ENCODE measurements at regions not wholly inside any gene's neighbourhood (a gene's known extent, or its start where the extent isn't known, plus 50 kb on each side); places are given as distances from the start of the nearest gene placed in this dataset.

- TF ChIP-seq PREB (CRISPR knock-in tag; IDR thresholded peaks at IDR 0.05; ENCODE audit: borderline replicate concordance) (no peak), NR2C2 (CRISPR knock-in tag; IDR thresholded peaks at IDR 0.05) (no peak), E2F4 (CRISPR knock-in tag; IDR thresholded peaks at IDR 0.05; ENCODE audit: borderline replicate concordance, low read depth) (no peak), USF2 (CRISPR knock-in tag; IDR thresholded peaks at IDR 0.05) (no peak), ZNF219 (CRISPR knock-in tag; IDR thresholded peaks at IDR 0.05; ENCODE audit: borderline replicate concordance) (no peak), ZMAT4 (CRISPR knock-in tag; IDR thresholded peaks at IDR 0.05) (no peak), HMGA2 (CRISPR knock-in tag; IDR thresholded peaks at IDR 0.05) (no peak), SP1 (CRISPR knock-in tag; conservative IDR thresholded peaks at IDR 0.05) (no peak), FOXK1 (CRISPR knock-in tag; IDR thresholded peaks at IDR 0.05) (no peak)
Observed at GRCh38 chr20:21947406-21947805, 241.9 kb downstream of the PAX1 start (continued).

GRCh38 chr20:21944227-21944626, 238.8 kb downstream of the PAX1 start:
- ATAC-seq, result no peak
- H3K4me3 Mint-ChIP-seq, result no peak overlapping the region
- TF ChIP-seq ZSCAN18 (CRISPR knock-in tag; IDR thresholded peaks at IDR 0.05) (no peak), ZNF425 (CRISPR knock-in tag; conservative IDR thresholded peaks at IDR 0.05) (no peak), CTCF (IDR thresholded peaks at IDR 0.05) (no peak), RORB (CRISPR knock-in tag; IDR thresholded peaks at IDR 0.05) (no peak), ZNF121 (CRISPR knock-in tag; IDR thresholded peaks at IDR 0.05) (no peak), RELA (CRISPR knock-in tag; IDR thresholded peaks at IDR 0.05; ENCODE audit: borderline replicate concordance) (no peak), ATF6 (CRISPR knock-in tag; IDR thresholded peaks at IDR 0.05) (no peak), MXD4 (CRISPR knock-in tag; IDR thresholded peaks at IDR 0.05; ENCODE audit: borderline replicate concordance) (no peak), CREM (CRISPR knock-in tag; IDR thresholded peaks at IDR 0.05) (no peak), JAZF1 (CRISPR knock-in tag; IDR thresholded peaks at IDR 0.05) (no peak), GABPB1 (CRISPR knock-in tag; IDR thresholded peaks at IDR 0.05) (no peak), ELF4 (CRISPR knock-in tag; IDR thresholded peaks at IDR 0.05; ENCODE audit: low read depth) (no peak), ATF3 (CRISPR knock-in tag; conservative IDR thresholded peaks at IDR 0.05) (no peak), ZNF512 (CRISPR knock-in tag; IDR thresholded peaks at IDR 0.05; ENCODE audit: borderline replicate concordance) (no peak), NR3C1 (CRISPR knock-in tag; conservative IDR thresholded peaks at IDR 0.05; ENCODE audit: low read depth) (no peak), ESRRA (CRISPR knock-in tag; IDR thresholded peaks at IDR 0.05; ENCODE audit: borderline replicate concordance) (no peak)

More at GRCh38 chr20:21944227-21944626, 238.8 kb downstream of the PAX1 start:
- Mint-ChIP-seq H3K4me1 (peaks cover 10% of the 10 kb centered on the region), H3K27me3 (ENCODE audit: low read depth) (no peaks in the 10 kb centered on the region), H3K36me3 (no peaks in the 10 kb centered on the region), H3K27ac (no peak overlapping the region), H3K9me3 (peaks cover 8% of the 10 kb centered on the region)
- ChIA-PET CTCF (no interaction called here), POLR2A (no interaction called here)
- no peak for DNase-seq (ENCODE audit: low spot score)
